Liver (tissue), 8 donors: ENCODE measurements at regions not wholly inside any gene's neighbourhood (a gene's known extent, or its start where the extent isn't known, plus 50 kb on each side); places are given as distances from the start of the nearest gene placed in this dataset.

ENCODE experiments used
- DNase-seq: peaks from one replicate; pipeline ENCODE4 v3.0.0-alpha.2; 2017; ENCODE audit warnings: low spot score
- H3K27ac ChIP-seq, 2 donors: one replicate each; pipeline ENCODE4 v1.7.0; 2013; ENCODE audit warnings: inconsistent platforms in 2 of 2, low read length in 2 of 2, control low read depth in 1 of 2, low read depth in 1 of 2, mild to moderate bottlenecking in 1 of 2
- H3K27me3 ChIP-seq, 4 donors: one replicate each; pipeline versions ENCODE4 v1.6.1 to v1.7.0; 2013; ENCODE audit warnings: low read length in 3 of 4, inconsistent platforms in 1 of 4, mild to moderate bottlenecking in 1 of 4, moderate library complexity in 1 of 4; ENCODE audit not compliant: control insufficient read depth in 4 of 4, insufficient read depth in 4 of 4
- H3K36me3 ChIP-seq, 4 donors: one replicate each; pipeline versions ENCODE4 v1.6.1 to v1.7.0; 2013; ENCODE audit warnings: low read length in 3 of 4, mild to moderate bottlenecking in 3 of 4, low read depth in 1 of 4, moderate library complexity in 1 of 4; ENCODE audit not compliant: control insufficient read depth in 4 of 4, insufficient read depth in 3 of 4
- H3K4me1 ChIP-seq, 4 donors: one replicate each; pipeline versions ENCODE4 v1.6.1 to v1.7.0; 2013; ENCODE audit warnings: low read length in 3 of 4, mild to moderate bottlenecking in 3 of 4, moderate library complexity in 1 of 4; ENCODE audit not compliant: control insufficient read depth in 4 of 4, insufficient read depth in 4 of 4
- H3K4me3 ChIP-seq, 3 donors: one replicate each; pipeline versions ENCODE4 v1.6.1 to v1.7.0; 2013; ENCODE audit warnings: low read length in 3 of 3, control low read depth in 1 of 3, low read depth in 1 of 3, mild to moderate bottlenecking in 1 of 3
- H3K9ac ChIP-seq, 2 donors: one replicate each; pipeline ENCODE4 v1.7.0; 2013; ENCODE audit warnings: low read length in 2 of 2, mild to moderate bottlenecking in 2 of 2, moderate library complexity in 2 of 2, control low read depth in 1 of 2, low read depth in 1 of 2
- H3K9me3 ChIP-seq, 4 donors: one replicate each; pipeline versions ENCODE4 v1.6.1 to v1.7.0; 2013; ENCODE audit warnings: low read length in 3 of 4; ENCODE audit not compliant: control insufficient read depth in 4 of 4
- EGR1 ChIP-seq, 2 donors: IDR thresholded peaks; 2 replicates each; pipeline ENCODE4 v1.6.1; 2016 to 2018; ENCODE audit warnings: antibody characterized with exemption in 2 of 2, low read depth in 2 of 2
- FOXA1 ChIP-seq: IDR thresholded peaks from 2 replicates; pipeline ENCODE4 v1.6.1; 2016; ENCODE audit warnings: antibody characterized with exemption
- FOXA2 ChIP-seq: IDR thresholded peaks from 2 replicates; pipeline ENCODE4 v1.6.1; 2016; ENCODE audit warnings: antibody characterized with exemption
- GABPA ChIP-seq, 2 donors: IDR thresholded peaks in 1 of 2; conservative IDR thresholded peaks in 1 of 2; 2 replicates each; pipeline ENCODE4 v1.6.1; 2016; ENCODE audit warnings: antibody characterized with exemption in 2 of 2, mild to moderate bottlenecking in 1 of 2, moderate library complexity in 1 of 2
- HNF4A ChIP-seq, 2 donors: conservative IDR thresholded peaks; 2 replicates each; pipeline ENCODE4 v1.6.1; 2016; ENCODE audit warnings: antibody characterized with exemption in 2 of 2, mild to moderate bottlenecking in 2 of 2
- HNF4G ChIP-seq: IDR thresholded peaks from 2 replicates; pipeline ENCODE4 v1.6.1; 2016; ENCODE audit warnings: antibody characterized with exemption
- JUND ChIP-seq, 2 donors: IDR thresholded peaks; 2 replicates each; pipeline ENCODE4 v1.6.1; 2016; ENCODE audit warnings: antibody characterized with exemption in 2 of 2
- NR2F2 ChIP-seq: IDR thresholded peaks from 2 replicates; pipeline ENCODE4 v1.6.1; 2016; ENCODE audit warnings: antibody characterized with exemption
- RAD21 ChIP-seq, 2 donors: IDR thresholded peaks; 2 replicates each; pipeline ENCODE4 v1.6.1; 2016; ENCODE audit warnings: antibody characterized with exemption in 2 of 2, mild to moderate bottlenecking in 2 of 2
- RXRA ChIP-seq, 2 donors: IDR thresholded peaks; 2 replicates each; pipeline ENCODE4 v1.6.1; 2017 to 2018; ENCODE audit warnings: antibody characterized with exemption in 2 of 2, mild to moderate bottlenecking in 1 of 2
- SP1 ChIP-seq: IDR thresholded peaks from 2 replicates; pipeline ENCODE4 v1.6.1; 2018; ENCODE audit warnings: antibody characterized with exemption, mild to moderate bottlenecking
- TAF1 ChIP-seq: conservative IDR thresholded peaks from 2 replicates; pipeline ENCODE4 v1.6.1; 2016; ENCODE audit warnings: antibody characterized with exemption, mild to moderate bottlenecking
- YY1 ChIP-seq: IDR thresholded peaks from 2 replicates; pipeline ENCODE4 v1.6.1; 2016; ENCODE audit warnings: antibody characterized with exemption, mild to moderate bottlenecking
- WGBS: extraction: QIAGEN DNeasy Blood & Tissue Kit; methylation state at CpG from one replicate; pipeline ENCODE4 v1.1.7; 2013; 5-methylcytosine and 5-hydroxymethylcytosine counted together
- TF ChIP-seq, protein P1 (sequence below): IDR thresholded peaks from 2 replicates; pipeline ENCODE4 v1.6.1; 2016; ENCODE audit warnings: antibody characterized with exemption
- TF ChIP-seq, protein P2 (sequence below): IDR thresholded peaks from 2 replicates; pipeline ENCODE4 v1.6.1; 2016; ENCODE audit warnings: antibody characterized with exemption
- TF ChIP-seq, protein P3 (sequence below): fragments of 150-350 bp; IDR thresholded peaks from 2 replicates; pipeline ENCODE4 v1.5.1; 2017; ENCODE audit warnings: improper control_type of control experiment, low read depth, low read length; ENCODE audit not compliant: missing input control
- TF ChIP-seq, protein P4 (sequence below): IDR thresholded peaks from 2 replicates; pipeline ENCODE4 v1.6.1; 2016; ENCODE audit warnings: antibody characterized with exemption, mild to moderate bottlenecking
- TF ChIP-seq, protein P5 (sequence below): IDR thresholded peaks from 2 replicates; pipeline ENCODE4 v1.6.1; 2016; ENCODE audit warnings: antibody characterized with exemption
- donor health status: healthy.
- donor health status: healthy.
- donor health status: healthy.
- donor health status: healthy.
- donor health status: healthy.

DNA sequence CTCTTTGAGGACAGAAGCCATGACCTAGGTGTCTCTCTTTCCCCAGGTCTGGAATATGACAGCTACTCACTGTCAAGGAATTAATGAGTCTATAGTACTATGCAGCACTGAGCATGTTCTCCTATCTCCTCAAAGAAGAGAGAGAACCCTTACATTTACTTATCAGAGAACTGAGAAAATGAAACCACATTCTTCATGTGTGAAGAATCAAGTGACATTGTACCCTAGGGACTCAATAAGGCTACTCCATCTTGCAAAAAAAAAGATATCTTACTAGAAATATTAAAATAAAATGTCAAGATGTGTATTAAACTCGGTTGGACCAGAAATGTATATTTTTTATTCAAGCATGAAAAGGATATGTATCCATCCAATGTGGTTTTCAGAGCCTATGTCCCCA, 133.2 kb upstream of the COL8A1 start:
- no peak for DNase-seq
- no peaks in the 10 kb centered on the region for H3K9me3 ChIP-seq
- H3K4me3 ChIP-seq: no peak overlapping the region
- no peak for TF ChIP-seq RXRA (IDR thresholded peaks at IDR 0.05)
- no peak for TF ChIP-seq SP1
- TF ChIP-seq, protein P1, sequence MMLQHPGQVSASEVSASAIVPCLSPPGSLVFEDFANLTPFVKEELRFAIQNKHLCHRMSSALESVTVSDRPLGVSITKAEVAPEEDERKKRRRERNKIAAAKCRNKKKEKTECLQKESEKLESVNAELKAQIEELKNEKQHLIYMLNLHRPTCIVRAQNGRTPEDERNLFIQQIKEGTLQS: no peak
- TF ChIP-seq, protein P2, sequence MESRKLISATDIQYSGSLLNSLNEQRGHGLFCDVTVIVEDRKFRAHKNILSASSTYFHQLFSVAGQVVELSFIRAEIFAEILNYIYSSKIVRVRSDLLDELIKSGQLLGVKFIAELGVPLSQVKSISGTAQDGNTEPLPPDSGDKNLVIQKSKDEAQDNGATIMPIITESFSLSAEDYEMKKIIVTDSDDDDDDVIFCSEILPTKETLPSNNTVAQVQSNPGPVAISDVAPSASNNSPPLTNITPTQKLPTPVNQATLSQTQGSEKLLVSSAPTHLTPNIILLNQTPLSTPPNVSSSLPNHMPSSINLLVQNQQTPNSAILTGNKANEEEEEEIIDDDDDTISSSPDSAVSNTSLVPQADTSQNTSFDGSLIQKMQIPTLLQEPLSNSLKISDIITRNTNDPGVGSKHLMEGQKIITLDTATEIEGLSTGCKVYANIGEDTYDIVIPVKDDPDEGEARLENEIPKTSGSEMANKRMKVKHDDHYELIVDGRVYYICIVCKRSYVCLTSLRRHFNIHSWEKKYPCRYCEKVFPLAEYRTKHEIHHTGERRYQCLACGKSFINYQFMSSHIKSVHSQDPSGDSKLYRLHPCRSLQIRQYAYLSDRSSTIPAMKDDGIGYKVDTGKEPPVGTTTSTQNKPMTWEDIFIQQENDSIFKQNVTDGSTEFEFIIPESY: no peak
- TF ChIP-seq YY1: no peak
- TF ChIP-seq RAD21 (IDR thresholded peaks at IDR 0.05): no peak
- no peak for TF ChIP-seq HNF4A (conservative IDR thresholded peaks at IDR 0.05)
- TF ChIP-seq, protein P3, sequence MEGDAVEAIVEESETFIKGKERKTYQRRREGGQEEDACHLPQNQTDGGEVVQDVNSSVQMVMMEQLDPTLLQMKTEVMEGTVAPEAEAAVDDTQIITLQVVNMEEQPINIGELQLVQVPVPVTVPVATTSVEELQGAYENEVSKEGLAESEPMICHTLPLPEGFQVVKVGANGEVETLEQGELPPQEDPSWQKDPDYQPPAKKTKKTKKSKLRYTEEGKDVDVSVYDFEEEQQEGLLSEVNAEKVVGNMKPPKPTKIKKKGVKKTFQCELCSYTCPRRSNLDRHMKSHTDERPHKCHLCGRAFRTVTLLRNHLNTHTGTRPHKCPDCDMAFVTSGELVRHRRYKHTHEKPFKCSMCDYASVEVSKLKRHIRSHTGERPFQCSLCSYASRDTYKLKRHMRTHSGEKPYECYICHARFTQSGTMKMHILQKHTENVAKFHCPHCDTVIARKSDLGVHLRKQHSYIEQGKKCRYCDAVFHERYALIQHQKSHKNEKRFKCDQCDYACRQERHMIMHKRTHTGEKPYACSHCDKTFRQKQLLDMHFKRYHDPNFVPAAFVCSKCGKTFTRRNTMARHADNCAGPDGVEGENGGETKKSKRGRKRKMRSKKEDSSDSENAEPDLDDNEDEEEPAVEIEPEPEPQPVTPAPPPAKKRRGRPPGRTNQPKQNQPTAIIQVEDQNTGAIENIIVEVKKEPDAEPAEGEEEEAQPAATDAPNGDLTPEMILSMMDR: no peak
- TF ChIP-seq EGR1 (IDR thresholded peaks at IDR 0.05; ENCODE audit: low read depth in 2 of 2): no peak
- no peak for TF ChIP-seq FOXA1
- no peak for TF ChIP-seq NR2F2
- TF ChIP-seq GABPA (IDR thresholded peaks at IDR 0.05 in 1 of 2, conservative IDR thresholded peaks at IDR 0.05 in 1 of 2): no peak
- no peak for TF ChIP-seq JUND (IDR thresholded peaks at IDR 0.05)
- TF ChIP-seq, protein P4, sequence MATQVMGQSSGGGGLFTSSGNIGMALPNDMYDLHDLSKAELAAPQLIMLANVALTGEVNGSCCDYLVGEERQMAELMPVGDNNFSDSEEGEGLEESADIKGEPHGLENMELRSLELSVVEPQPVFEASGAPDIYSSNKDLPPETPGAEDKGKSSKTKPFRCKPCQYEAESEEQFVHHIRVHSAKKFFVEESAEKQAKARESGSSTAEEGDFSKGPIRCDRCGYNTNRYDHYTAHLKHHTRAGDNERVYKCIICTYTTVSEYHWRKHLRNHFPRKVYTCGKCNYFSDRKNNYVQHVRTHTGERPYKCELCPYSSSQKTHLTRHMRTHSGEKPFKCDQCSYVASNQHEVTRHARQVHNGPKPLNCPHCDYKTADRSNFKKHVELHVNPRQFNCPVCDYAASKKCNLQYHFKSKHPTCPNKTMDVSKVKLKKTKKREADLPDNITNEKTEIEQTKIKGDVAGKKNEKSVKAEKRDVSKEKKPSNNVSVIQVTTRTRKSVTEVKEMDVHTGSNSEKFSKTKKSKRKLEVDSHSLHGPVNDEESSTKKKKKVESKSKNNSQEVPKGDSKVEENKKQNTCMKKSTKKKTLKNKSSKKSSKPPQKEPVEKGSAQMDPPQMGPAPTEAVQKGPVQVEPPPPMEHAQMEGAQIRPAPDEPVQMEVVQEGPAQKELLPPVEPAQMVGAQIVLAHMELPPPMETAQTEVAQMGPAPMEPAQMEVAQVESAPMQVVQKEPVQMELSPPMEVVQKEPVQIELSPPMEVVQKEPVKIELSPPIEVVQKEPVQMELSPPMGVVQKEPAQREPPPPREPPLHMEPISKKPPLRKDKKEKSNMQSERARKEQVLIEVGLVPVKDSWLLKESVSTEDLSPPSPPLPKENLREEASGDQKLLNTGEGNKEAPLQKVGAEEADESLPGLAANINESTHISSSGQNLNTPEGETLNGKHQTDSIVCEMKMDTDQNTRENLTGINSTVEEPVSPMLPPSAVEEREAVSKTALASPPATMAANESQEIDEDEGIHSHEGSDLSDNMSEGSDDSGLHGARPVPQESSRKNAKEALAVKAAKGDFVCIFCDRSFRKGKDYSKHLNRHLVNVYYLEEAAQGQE: no peak
- TF ChIP-seq HNF4G: no peak
- TF ChIP-seq, protein P5, sequence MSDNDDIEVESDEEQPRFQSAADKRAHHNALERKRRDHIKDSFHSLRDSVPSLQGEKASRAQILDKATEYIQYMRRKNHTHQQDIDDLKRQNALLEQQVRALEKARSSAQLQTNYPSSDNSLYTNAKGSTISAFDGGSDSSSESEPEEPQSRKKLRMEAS: no peak
- no peak for TF ChIP-seq FOXA2
- no peak for TF ChIP-seq TAF1
- H3K36me3 ChIP-seq: no peaks in the 10 kb centered on the region
- 33% methylated on average over 1 of the region's 1 CpG for WGBS
- no peaks in the 10 kb centered on the region for H3K27me3 ChIP-seq
- no peak overlapping the region for H3K9ac ChIP-seq
- no peak overlapping the region for H3K27ac ChIP-seq
- no peaks in the 10 kb centered on the region for H3K4me1 ChIP-seq

DNA sequence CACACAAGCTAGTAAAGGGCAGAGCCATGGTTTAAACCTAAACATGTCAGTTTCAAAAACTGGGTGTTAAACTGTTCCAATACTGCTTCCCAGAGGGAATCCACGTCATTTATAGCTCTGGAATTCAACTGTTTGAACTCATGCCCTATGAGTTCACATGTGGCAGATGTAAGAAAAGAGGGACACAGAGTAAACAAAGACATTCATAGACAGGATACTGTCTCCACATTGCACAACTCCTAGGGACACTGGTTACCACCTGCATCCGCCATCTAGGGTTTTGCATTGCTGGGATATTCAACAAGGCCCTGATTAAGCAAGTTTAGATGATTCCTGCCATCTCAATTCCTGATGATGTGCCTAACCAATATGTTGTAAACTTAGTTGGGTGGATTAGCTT, 134.1 kb upstream of the COL8A1 start:
- no peak for DNase-seq
- WGBS: 72% methylated on average over 2 of the region's 2 CpGs
- no peak overlapping the region for H3K9ac ChIP-seq
- no peak overlapping the region for H3K4me3 ChIP-seq
- H3K27ac ChIP-seq: no peak overlapping the region
- H3K4me1 ChIP-seq: no peaks in the 10 kb centered on the region
- no peaks in the 10 kb centered on the region for H3K27me3 ChIP-seq
- no peaks in the 10 kb centered on the region for H3K36me3 ChIP-seq
- H3K9me3 ChIP-seq: no peaks in the 10 kb centered on the region
- TF ChIP-seq YY1 (no peak), HNF4A (conservative IDR thresholded peaks at IDR 0.05) (no peak), HNF4G (no peak), EGR1 (IDR thresholded peaks at IDR 0.05; ENCODE audit: low read depth in 2 of 2) (no peak), GABPA (IDR thresholded peaks at IDR 0.05 in 1 of 2, conservative IDR thresholded peaks at IDR 0.05 in 1 of 2) (no peak), FOXA2 (no peak), RAD21 (IDR thresholded peaks at IDR 0.05) (no peak)
- TF ChIP-seq, protein P5: no peak
- TF ChIP-seq, protein P4: no peak
- TF ChIP-seq, protein P1: no peak
